NCI-H128 (cell line): ENCODE measurements at regions not wholly inside any gene's neighbourhood (a gene's known extent, or its start where the extent isn't known, plus 50 kb on each side); places are given as distances from the start of the nearest gene placed in this dataset.

Experiments used
- DNase-seq: peaks from one replicate; lab custom pipeline; 2025; ENCODE audit not compliant: unreplicated experiment; lab: John Stamatoyannopoulos, UW

DNA sequence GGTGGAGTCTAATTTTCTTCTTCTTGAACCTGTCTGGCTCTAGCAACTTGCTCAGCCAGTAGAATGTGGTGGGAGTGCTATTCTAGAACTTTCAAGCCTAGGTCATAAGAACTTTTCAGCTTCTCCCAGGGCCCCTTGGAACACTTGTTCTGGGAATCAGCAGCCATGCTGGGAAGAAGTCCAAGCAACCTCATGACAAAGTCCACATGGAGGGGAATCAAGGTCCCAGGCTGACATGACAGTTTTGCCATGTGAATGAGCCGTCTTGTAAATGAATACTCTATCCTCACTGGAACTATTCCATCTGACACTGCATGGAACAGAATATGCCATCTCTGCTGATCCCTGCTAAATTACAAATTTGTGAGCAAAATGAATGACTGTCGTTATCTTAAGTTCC lies 214.2 kb upstream of the TBX3 start:
- DNase-seq: no peak

DNA sequence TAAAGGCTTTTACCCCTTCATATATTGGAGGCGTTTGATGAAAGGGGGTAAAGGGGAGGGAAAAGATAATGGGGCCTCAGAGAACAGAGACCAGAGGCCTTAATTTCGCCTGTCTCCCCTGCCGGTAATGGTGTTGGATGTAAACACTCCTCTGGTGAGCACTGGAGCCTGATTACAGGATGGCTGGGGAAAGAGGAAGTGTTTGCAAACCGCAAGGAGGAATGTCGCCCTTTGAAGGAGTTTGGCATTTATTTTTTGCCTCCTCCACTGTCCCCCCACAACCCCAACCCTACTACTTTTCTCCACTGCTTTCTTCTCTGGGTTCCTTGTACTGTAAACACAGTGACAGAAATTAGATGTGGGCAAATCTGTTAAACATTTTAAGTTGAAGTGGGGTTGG lies 211.9 kb upstream of the TBX3 start:
- no peak for DNase-seq

DNA sequence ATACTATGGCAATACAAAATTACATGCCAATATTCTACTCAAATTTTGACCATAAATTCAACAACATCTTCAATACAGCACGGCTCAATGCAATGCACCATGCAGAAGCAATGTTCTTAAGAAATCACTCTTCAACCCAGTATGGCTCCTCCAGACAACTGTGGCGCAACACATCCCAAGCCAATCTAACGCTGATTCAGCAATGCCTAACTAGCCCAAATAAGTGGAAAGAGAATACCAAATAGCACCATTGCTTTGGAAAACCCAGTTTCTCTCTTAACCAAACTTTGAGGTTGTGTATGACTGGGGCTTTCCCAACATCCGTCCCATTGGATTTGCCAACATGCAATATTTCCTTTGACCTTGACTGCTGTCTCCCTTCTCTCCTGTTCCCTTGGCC lies 211.1 kb upstream of the TBX3 start:
- no peak for DNase-seq

GRCh38 chr12:114894076-114894475 lies 210.1 kb upstream of the TBX3 start:
- DNase-seq: no peak

- no peak for DNase-seq
Observed at GRCh38 chr12:114888928-114889584, 205.1 kb upstream of the TBX3 start.

GRCh38 chr12:114888448-114888847 lies 204.5 kb upstream of the TBX3 start:
- no peak for DNase-seq

GRCh38 chr12:114885501-114885900 lies 201.5 kb upstream of the TBX3 start:
- no peak for DNase-seq

DNA sequence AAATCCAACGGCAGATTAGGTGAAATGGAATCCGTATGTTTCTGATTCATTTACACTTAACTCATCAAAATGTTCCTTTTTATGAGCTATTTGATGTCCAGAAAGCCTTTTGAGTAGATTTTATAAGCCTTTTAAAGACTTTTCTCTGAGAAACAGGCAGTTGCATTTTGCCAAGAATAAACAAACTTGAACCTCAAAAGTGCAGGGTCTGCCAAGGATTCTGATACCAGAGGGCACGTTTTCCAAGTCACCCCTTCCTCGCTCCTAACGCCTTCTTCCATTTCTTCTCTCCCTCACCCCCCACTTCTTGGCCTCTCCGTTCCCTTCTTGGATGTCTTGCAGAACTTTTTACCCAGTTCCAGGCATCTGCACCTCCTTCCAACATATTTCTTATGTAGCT lies 200.6 kb upstream of the TBX3 start:
- DNase-seq: no peak

GRCh38 chr12:114882083-114882482 lies 198.1 kb upstream of the TBX3 start:
- no peak for DNase-seq

DNA sequence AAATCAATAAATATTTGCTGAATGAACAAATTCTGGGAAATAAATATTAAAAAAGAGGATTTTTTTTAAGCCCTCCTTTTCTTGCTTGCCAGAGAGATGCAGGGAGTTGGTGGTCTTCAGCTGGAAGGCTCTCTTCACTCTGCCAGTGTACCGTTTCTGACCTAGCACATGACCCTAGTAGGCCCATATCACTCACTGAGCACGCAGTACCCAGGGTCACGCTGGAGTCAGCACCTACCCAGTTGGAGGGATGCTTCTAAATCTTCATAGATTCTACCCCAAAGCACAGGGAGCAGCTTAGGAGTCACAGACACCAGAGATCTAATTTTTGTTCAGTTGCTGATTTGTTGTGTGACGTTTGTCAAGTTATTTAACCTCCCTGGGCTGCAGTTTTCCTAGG lies 195.4 kb upstream of the TBX3 start:
- no peak for DNase-seq

- DNase-seq: no peak
Observed at GRCh38 chr12:114878781-114879180, 194.8 kb upstream of the TBX3 start.

DNA sequence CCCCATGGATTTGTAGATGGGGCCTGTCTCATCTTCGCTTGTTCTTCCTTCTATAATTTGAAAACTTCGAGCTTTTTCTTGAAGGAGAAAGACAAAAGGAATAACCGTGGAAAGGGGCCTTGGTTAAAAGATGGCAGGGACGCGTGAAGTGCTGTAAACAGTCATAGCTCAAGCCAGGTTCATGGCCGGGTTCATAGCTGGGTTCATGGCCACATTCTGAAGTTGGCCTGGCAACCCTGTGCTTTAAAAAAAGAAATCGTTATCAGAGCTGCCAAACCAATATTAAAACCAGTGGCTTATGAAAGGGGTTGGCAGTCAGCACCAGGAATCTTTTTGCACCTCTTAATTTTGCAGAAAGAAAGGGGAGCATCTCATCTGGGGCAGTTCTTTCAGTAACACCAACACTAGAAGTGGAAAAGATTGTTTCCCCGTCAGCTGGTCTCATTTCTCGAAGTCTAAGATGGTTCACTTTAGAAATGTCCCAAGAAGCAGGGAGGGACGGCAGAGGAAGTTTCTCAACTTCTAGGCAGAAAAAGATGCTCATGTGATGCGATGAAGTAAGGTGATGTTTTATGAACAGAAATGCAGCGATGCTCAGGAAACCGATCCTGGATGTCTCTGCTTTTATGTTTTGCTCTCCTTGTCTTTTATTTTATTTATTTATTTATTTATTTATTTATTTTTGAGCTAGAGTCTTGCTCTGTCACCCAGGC lies 193.1 kb upstream of the TBX3 start:
- DNase-seq: no peak

GRCh38 chr12:114875313-114875712 lies 191.3 kb upstream of the TBX3 start:
- no peak for DNase-seq

DNA sequence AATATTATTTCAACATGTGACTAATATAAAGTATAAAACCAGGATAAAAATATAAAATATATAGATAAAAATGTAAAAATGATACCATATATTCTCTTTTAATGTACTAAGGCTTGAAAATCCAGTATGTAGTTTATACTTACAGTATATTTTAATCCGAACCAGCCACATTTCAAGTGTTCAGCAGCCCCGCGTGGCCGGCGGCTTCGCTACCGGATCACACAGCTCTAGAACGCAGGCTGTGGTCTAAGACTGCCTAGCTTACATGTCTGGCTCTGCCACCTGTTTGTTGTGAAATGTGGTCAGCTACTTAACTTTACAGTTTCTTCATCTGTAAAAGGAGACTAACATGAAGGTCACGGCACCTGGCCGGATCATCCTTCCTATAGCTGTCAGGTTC lies 189.7 kb upstream of the TBX3 start:
- DNase-seq: no peak

DNA sequence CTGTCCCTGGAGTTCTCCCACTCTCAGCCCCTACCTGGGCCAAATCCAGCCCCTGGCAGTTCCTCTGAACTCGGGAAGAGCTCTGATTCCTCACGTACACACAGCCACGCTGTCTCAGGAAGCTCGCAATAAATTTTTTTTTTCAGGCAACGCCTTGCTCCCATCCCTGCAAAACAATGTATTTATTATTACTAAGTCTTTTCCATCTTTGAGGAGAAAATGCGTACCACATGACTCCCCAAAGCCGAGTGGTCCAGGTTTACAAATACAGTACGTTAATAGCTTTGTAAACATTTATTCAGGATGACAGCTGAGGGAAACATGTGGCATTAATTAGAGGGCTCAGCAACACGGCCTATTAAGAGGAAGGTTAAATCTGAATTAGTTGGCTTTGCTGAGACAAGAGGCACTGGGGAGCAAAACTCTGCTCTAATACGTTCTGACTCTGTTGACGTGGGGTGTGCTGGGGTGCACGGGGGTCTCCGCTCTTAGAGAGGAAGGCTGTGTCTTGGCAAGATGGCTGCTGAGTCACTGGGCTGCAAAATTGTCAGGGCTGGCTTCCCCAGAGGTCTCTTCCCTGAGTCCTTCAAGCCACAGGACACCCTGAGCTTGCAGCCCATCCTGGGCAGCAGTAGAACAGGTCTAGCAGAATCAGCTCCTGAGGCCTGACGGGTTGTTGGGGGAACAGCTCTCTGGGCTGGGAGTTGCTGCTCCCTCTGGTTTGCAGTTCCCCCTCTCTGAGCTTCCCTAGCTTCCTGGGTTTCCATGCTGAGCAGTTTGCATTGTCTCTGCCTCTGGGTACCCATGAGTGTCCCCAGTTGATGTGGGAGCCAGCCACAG lies 185.2 kb upstream of the TBX3 start:
- no peak for DNase-seq

- no peak for DNase-seq
Observed at GRCh38 chr12:114866331-114866730, 182.4 kb upstream of the TBX3 start.

GRCh38 chr12:114864837-114865551 lies 181.0 kb upstream of the TBX3 start:
- DNase-seq: no peak

DNA sequence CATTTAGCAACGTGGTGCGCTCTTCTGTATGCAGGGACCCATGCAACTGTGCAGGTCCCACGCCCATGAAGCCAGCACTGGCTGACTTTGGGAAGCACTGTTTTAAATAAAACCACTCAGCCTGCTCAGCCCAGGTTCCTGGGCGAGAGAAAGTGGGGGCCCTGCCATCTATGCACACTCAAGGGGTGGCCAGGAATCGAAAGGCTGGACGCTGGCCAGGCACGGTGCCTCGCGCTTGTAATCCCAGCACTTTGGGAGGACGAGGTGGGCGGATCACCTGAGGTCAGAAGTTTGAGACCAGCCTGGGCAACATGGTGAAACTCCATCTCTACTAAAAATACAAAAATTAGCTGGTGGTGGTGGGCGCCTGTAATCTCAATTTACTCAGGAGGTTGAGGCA lies 179.9 kb upstream of the TBX3 start:
- no peak for DNase-seq

DNA sequence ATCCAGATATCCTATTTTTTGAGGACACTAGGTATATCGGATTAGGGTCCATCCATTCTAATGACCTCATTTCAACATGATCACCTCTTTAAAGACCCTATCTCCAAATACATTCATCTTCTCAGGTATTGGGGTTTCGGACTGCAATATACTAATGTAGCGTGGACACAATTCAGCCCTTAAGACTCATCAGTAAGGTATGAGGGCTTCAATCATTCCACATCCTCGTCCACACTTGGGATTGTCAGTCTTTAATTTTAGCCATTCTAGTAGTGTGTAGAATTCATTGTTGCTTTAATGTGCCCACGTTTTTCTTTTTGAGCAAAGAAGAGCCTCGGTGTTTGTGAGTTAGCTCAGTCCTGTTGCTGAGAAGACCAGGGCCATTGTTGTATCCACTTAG lies 177.0 kb upstream of the TBX3 start:
- no peak for DNase-seq

- DNase-seq: no peak
Observed at GRCh38 chr12:114858388-114859146, 174.6 kb upstream of the TBX3 start.

DNA sequence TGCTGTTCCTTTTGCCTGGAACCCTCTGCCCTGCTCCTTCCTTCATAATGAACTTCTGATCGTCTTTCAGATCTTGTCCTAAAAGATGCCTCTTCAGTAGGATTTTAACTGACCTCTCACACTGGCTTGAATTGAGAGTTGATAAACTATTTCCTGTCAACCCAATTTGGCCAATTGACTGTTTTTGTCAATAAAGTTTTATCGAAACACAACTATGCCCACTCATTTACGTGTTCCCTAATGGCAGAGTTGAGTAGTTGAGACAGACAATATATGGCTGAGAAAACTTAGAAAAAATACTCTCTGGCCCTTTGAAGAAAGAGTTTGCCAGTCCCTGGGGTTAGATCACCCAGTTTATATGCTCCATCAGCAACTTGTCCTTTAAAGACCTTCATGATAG lies 171.7 kb upstream of the TBX3 start:
- no peak for DNase-seq
